PC-9 (cell line): ENCODE measurements at regions not wholly inside any gene's neighbourhood (a gene's known extent, or its start where the extent isn't known, plus 50 kb on each side); places are given as distances from the start of the nearest gene placed in this dataset.

Experiments used
- BruUV-seq: library from RNA; stranded (reverse); fragments of 400-500 nt; replicated peaks from 2 replicates; lab custom pipeline; 2021; lab: Mats Ljungman, UMichigan
- CTCF ChIA-PET: fragments of 300-600 bp; sonication (Branson Sonifier 250); formaldehyde crosslinking; loops from one replicate; lab custom pipeline; 2022; ENCODE audit warnings: antibody characterized with exemption; lab: Charles Lee
- POLR2A ChIA-PET: fragments of 300-600 bp; sonication (Branson Sonifier 250); formaldehyde crosslinking; loops from one replicate; lab custom pipeline; 2022; ENCODE audit warnings: antibody characterized with exemption; ENCODE audit not compliant: unreplicated experiment; lab: Charles Lee
- DNase-seq, 2 experiments: peaks; one replicate each; pipeline versions ENCODE4 v3.0.0 to v3.0.0-alpha.2; 2015 to 2022; ENCODE audit warnings: mixed read lengths in 1 of 2
- H2AFZ ChIP-seq: fragments of 200-600 bp; sonication (generic); 2 replicates; pipeline ENCODE4 v1.8.1; 2017; ENCODE audit warnings: antibody characterized with exemption
- H3F3A ChIP-seq: fragments of 200-600 bp; sonication (generic); 2 replicates; pipeline ENCODE4 v1.8.1; 2017; ENCODE audit warnings: antibody characterized with exemption, mild to moderate bottlenecking, low read depth; ENCODE audit not compliant: insufficient read depth
- H3K27ac ChIP-seq: fragments of 200-600 bp; sonication (generic); 2 replicates; pipeline ENCODE4 v1.6.1; 2016; ENCODE audit warnings: mixed run types
- H3K27me3 ChIP-seq: fragments of 200-600 bp; sonication (generic); 2 replicates; pipeline ENCODE4 v1.6.1; 2016; ENCODE audit warnings: low read depth, mixed run types; ENCODE audit not compliant: insufficient read depth
- H3K36me3 ChIP-seq: fragments of 200-600 bp; sonication (generic); 2 replicates; pipeline ENCODE4 v1.6.1; 2016; ENCODE audit warnings: low read depth, mixed run types
- H3K4me1 ChIP-seq: fragments of 200-600 bp; sonication (generic); replicated peaks from 2 replicates; pipeline ENCODE4 v1.6.1; 2016; ENCODE audit warnings: mixed run types; ENCODE audit not compliant: insufficient read depth
- H3K4me2 ChIP-seq: fragments of 200-600 bp; sonication (generic); 2 replicates; pipeline ENCODE4 v1.6.1; 2017; ENCODE audit warnings: mixed run types
- H3K4me3 ChIP-seq: fragments of 200-600 bp; sonication (generic); 2 replicates; pipeline ENCODE4 v1.6.1; 2016; ENCODE audit warnings: mixed run types
- H3K79me2 ChIP-seq: fragments of 200-600 bp; sonication (generic); 2 replicates; pipeline ENCODE4 v1.6.1; 2017; ENCODE audit warnings: low read depth, mixed run types
- H3K9me2 ChIP-seq: fragments of 200-600 bp; sonication (generic); 2 replicates; pipeline ENCODE4 v1.8.1; 2017; ENCODE audit warnings: mild to moderate bottlenecking; ENCODE audit not compliant: insufficient read depth
- H3K9me3 ChIP-seq: fragments of 200-600 bp; sonication (generic); 2 replicates; pipeline ENCODE4 v1.8.1; 2016; ENCODE audit warnings: low read depth; ENCODE audit not compliant: insufficient read depth
- H4K20me1 ChIP-seq: fragments of 200-600 bp; sonication (generic); 2 replicates; pipeline ENCODE4 v1.8.1; 2017; ENCODE audit not compliant: insufficient read depth
- CTCF ChIP-seq: fragments of 200-600 bp; sonication (generic); conservative IDR thresholded peaks from 2 replicates; pipeline ENCODE4 v1.6.1; 2017; ENCODE audit warnings: mixed run types, antibody characterized with exemption, mild to moderate bottlenecking, moderate library complexity
- EZH2 ChIP-seq: fragments of 200-600 bp; sonication (generic); IDR thresholded peaks from 2 replicates; pipeline ENCODE4 v1.8.0; 2017; ENCODE audit warnings: antibody characterized with exemption, low read depth
- intact Hi-C: fragments of 100-400 bp; cut with micrococcal nuclease; formaldehyde crosslinking; loops from one replicate; pipeline ENCODE4 v1.10.0; 2022; ENCODE audit not compliant: unreplicated experiment

- DNase-seq, result no peak
- POLR2A ChIA-PET, result interaction anchor here (0.6 kb wide), 1 partner anchor 1871 kb away, joined by 8 read pairs; no protein-coding TSS in a partner anchor
- Histone ChIP-seq H3K79me2 (no peaks in the 10 kb centered on the region), H3K27ac (no peak overlapping the region), H3F3A (no peaks in the 10 kb centered on the region), H4K20me1 (no peaks in the 10 kb centered on the region), H2AFZ (no peak overlapping the region), H3K27me3 (no peaks in the 10 kb centered on the region), H3K9me2 (no peaks in the 10 kb centered on the region), H3K36me3 (no peaks in the 10 kb centered on the region), H3K4me2 (no peak overlapping the region), H3K4me3 (no peak overlapping the region), H3K9me3 (no peaks in the 10 kb centered on the region), H3K4me1 (no peaks in the 10 kb centered on the region)
- TF ChIP-seq EZH2, result no peak
- TF ChIP-seq CTCF, result no peak
- CTCF ChIA-PET, result no interaction called here
- no TSS peak for BruUV-seq
- intact Hi-C loops, result no loop called here
Observed at GRCh38 chr3:29153811-29154210, 127.1 kb upstream of the RBMS3 start.

- Histone ChIP-seq H3K27ac (no peak overlapping the region), H3K4me3 (no peak overlapping the region), H3K36me3 (no peaks in the 10 kb centered on the region), H3K79me2 (no peaks in the 10 kb centered on the region), H2AFZ (no peak overlapping the region), H4K20me1 (no peaks in the 10 kb centered on the region), H3K27me3 (no peaks in the 10 kb centered on the region), H3K9me3 (no peaks in the 10 kb centered on the region), H3F3A (no peaks in the 10 kb centered on the region), H3K4me1 (no peaks in the 10 kb centered on the region), H3K9me2 (no peaks in the 10 kb centered on the region), H3K4me2 (no peak overlapping the region)
- ChIA-PET POLR2A (no interaction called here), CTCF (no interaction called here)
- intact Hi-C loops, result no loop called here
- no peak for DNase-seq
- BruUV-seq, result no TSS peak
- no peak for TF ChIP-seq CTCF
- TF ChIP-seq EZH2, result no peak
Observed at GRCh38 chr3:29156086-29156715, 124.7 kb upstream of the RBMS3 start.

- Histone ChIP-seq H3K9me3 (no peaks in the 10 kb centered on the region), H3K4me3 (no peak overlapping the region), H3F3A (no peaks in the 10 kb centered on the region), H2AFZ (no peak overlapping the region), H3K27me3 (no peaks in the 10 kb centered on the region), H4K20me1 (no peaks in the 10 kb centered on the region), H3K79me2 (no peaks in the 10 kb centered on the region), H3K4me1 (no peaks in the 10 kb centered on the region), H3K4me2 (no peak overlapping the region), H3K9me2 (no peaks in the 10 kb centered on the region), H3K27ac (no peak overlapping the region), H3K36me3 (no peaks in the 10 kb centered on the region)
- DNase-seq, result no peak
- ChIA-PET CTCF (no interaction called here), POLR2A (no interaction called here)
- intact Hi-C loops, result no loop called here
- BruUV-seq, result no TSS peak
- no peak for TF ChIP-seq CTCF
- no peak for TF ChIP-seq EZH2
Observed at GRCh38 chr3:29164825-29165224, 116.0 kb upstream of the RBMS3 start.
